ENCODE measurements at regions not wholly inside any gene's neighbourhood (a gene's known extent, or its start where the extent isn't known, plus 50 kb on each side); places are given as distances from the start of the nearest gene placed in this dataset.

DNA sequence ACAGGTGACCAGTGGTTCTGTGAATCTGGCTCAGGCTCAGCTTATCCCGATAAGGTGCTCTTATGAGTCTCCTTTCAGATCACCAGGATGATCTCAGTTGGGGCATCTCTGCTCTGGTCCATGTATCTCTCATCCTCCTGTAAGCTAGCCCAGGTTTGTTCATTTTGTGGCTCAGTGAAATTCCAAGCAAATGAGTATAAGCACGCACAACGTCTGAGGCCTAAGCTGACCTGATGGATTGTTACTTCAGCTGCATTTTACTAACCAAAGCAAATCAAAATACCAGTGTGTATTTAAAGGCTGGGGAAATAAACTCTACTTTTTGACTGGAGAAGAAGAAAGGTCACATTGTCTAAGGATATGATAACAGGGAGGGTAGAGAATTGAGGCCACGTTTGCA is 551.0 kb upstream of the BTBD3 start:
- TF ChIP-seq, protein P1, sequence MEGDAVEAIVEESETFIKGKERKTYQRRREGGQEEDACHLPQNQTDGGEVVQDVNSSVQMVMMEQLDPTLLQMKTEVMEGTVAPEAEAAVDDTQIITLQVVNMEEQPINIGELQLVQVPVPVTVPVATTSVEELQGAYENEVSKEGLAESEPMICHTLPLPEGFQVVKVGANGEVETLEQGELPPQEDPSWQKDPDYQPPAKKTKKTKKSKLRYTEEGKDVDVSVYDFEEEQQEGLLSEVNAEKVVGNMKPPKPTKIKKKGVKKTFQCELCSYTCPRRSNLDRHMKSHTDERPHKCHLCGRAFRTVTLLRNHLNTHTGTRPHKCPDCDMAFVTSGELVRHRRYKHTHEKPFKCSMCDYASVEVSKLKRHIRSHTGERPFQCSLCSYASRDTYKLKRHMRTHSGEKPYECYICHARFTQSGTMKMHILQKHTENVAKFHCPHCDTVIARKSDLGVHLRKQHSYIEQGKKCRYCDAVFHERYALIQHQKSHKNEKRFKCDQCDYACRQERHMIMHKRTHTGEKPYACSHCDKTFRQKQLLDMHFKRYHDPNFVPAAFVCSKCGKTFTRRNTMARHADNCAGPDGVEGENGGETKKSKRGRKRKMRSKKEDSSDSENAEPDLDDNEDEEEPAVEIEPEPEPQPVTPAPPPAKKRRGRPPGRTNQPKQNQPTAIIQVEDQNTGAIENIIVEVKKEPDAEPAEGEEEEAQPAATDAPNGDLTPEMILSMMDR (conservative IDR thresholded peaks at IDR 0.05 in 1 of 2, IDR thresholded peaks at IDR 0.05 in 1 of 2; ENCODE audit: extremely low read depth in 1 of 2, insufficient read depth in 1 of 2, low read depth in 1 of 2, low read length in 2 of 2): no peak
- TF ChIP-seq EZH2 (IDR thresholded peaks at IDR 0.05; ENCODE audit: borderline replicate concordance, low read length): no peak

All from mammary epithelial cell (primary cell).